A673 (cell line): ENCODE measurements at regions not wholly inside any gene's neighbourhood (a gene's known extent, or its start where the extent isn't known, plus 50 kb on each side); places are given as distances from the start of the nearest gene placed in this dataset.

Source experiments
- BruUV-seq: library from RNA; stranded (reverse); fragments of 400-500 nt; replicated peaks from 2 replicates; lab custom pipeline; 2021; lab: Mats Ljungman, UMichigan
- CTCF ChIA-PET: fragments of 300-600 bp; sonication (Branson Sonifier 250); formaldehyde crosslinking; loops from one replicate; lab custom pipeline; 2022; ENCODE audit warnings: antibody characterized with exemption; lab: Charles Lee
- POLR2A ChIA-PET: fragments of 300-600 bp; sonication (Branson Sonifier 250); formaldehyde crosslinking; loops from one replicate; lab custom pipeline; 2022; ENCODE audit warnings: antibody characterized with exemption; ENCODE audit not compliant: low non-redundant PET; lab: Charles Lee
- DNase-seq: peaks from one replicate; pipeline ENCODE4 v3.0.0-alpha.2; 2015; ENCODE audit warnings: low spot score
- H3K27ac ChIP-seq: fragments of 200-600 bp; sonication (generic); 2 replicates; pipeline ENCODE4 v1.5.1; 2016; ENCODE audit warnings: mixed run types, low read depth, mild to moderate bottlenecking, mixed read lengths, antibody characterized with exemption, low read length; ENCODE audit not compliant: poor library complexity, severe bottlenecking
- H3K27me3 ChIP-seq: fragments of 200-600 bp; sonication (generic); replicated peaks from 2 replicates; pipeline ENCODE4 v1.6.1; 2017; ENCODE audit warnings: mixed run types, low read depth, mild to moderate bottlenecking, mixed read lengths, antibody characterized with exemption, low read length; ENCODE audit not compliant: insufficient read depth, poor library complexity
- H3K36me3 ChIP-seq: fragments of 200-600 bp; sonication (generic); 2 replicates; pipeline ENCODE4 v1.6.1; 2016; ENCODE audit warnings: mixed run types, mild to moderate bottlenecking, mixed read lengths, antibody characterized with exemption, low read length; ENCODE audit not compliant: insufficient read depth, poor library complexity, severe bottlenecking
- H3K4me1 ChIP-seq: fragments of 200-600 bp; sonication (generic); 2 replicates; pipeline ENCODE4 v1.6.1; 2017; ENCODE audit warnings: mixed run types, mild to moderate bottlenecking, mixed read lengths, antibody characterized with exemption, low read length; ENCODE audit not compliant: insufficient read depth, poor library complexity, severe bottlenecking
- H3K4me3 ChIP-seq: fragments of 200-600 bp; sonication (generic); 2 replicates; pipeline ENCODE4 v1.5.1; 2016; ENCODE audit warnings: low read depth, mixed run types, mild to moderate bottlenecking, mixed read lengths, low read length; ENCODE audit not compliant: poor library complexity, severe bottlenecking
- H3K9me3 ChIP-seq: fragments of 200-600 bp; sonication (generic); 2 replicates; pipeline ENCODE4 v1.6.1; 2016; ENCODE audit warnings: mixed run types, low read depth, mild to moderate bottlenecking, mixed read lengths, antibody characterized with exemption, low read length; ENCODE audit not compliant: poor library complexity, severe bottlenecking
- EZH2 ChIP-seq: fragments of 200-600 bp; sonication (generic); IDR thresholded peaks from 2 replicates; pipeline ENCODE4 v1.6.1; 2017; ENCODE audit warnings: borderline replicate concordance, low read depth, mild to moderate bottlenecking, mixed read lengths, antibody characterized with exemption, low read length; ENCODE audit not compliant: poor library complexity, severe bottlenecking
- intact Hi-C: fragments of 100-400 bp; cut with micrococcal nuclease; formaldehyde crosslinking; loops from one replicate; pipeline ENCODE4 v1.10.0; 2022; ENCODE audit not compliant: unreplicated experiment
- TF ChIP-seq, protein P1 (sequence below): fragments of 300-800, 200-600 bp; sonication (generic); conservative IDR thresholded peaks from 2 replicates; pipeline ENCODE4 v1.5.1; 2017; ENCODE audit warnings: low read depth, mild to moderate bottlenecking, antibody characterized with exemption, low read length, moderate library complexity, mixed read lengths

GRCh38 chr5:28400076-28400475 lies 1361.7 kb upstream of the CDH9 start:
- no peak overlapping the region for H3K4me3 ChIP-seq
- no peaks in the 10 kb centered on the region for H3K36me3 ChIP-seq
- no peaks in the 10 kb centered on the region for H3K27me3 ChIP-seq
- BruUV-seq = no TSS peak
- TF ChIP-seq, protein P1, sequence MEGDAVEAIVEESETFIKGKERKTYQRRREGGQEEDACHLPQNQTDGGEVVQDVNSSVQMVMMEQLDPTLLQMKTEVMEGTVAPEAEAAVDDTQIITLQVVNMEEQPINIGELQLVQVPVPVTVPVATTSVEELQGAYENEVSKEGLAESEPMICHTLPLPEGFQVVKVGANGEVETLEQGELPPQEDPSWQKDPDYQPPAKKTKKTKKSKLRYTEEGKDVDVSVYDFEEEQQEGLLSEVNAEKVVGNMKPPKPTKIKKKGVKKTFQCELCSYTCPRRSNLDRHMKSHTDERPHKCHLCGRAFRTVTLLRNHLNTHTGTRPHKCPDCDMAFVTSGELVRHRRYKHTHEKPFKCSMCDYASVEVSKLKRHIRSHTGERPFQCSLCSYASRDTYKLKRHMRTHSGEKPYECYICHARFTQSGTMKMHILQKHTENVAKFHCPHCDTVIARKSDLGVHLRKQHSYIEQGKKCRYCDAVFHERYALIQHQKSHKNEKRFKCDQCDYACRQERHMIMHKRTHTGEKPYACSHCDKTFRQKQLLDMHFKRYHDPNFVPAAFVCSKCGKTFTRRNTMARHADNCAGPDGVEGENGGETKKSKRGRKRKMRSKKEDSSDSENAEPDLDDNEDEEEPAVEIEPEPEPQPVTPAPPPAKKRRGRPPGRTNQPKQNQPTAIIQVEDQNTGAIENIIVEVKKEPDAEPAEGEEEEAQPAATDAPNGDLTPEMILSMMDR = no peak
- no peak for TF ChIP-seq EZH2
- DNase-seq = no peak
- H3K9me3 ChIP-seq = no peaks in the 10 kb centered on the region
- intact Hi-C loops = no loop called here
- CTCF ChIA-PET = no interaction called here
- POLR2A ChIA-PET = no interaction called here
- H3K27ac ChIP-seq = no peak overlapping the region
- peaks cover 26% of the 10 kb centered on the region for H3K4me1 ChIP-seq

DNA sequence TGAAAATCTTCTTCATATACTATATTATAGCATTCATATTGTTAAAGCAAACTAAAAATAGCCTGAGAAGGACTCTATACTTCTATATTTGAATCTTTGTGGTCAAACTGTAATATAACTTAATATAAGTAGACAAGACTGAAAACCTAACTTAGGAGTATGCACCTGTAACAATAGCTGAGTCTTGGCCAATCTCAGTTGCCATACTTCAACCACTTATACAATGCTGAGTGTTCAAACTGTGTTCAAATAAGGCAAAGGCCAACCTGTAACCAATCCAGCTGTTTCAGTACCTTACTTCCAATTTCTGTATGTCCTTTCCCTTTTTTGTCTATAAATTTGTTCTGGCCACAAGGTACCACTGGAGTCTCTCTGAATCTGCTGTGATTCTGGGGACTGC lies 1360.8 kb upstream of the CDH9 start:
- no peak for TF ChIP-seq EZH2
- TF ChIP-seq, protein P1 = no peak
- Histone ChIP-seq H3K4me1 (peaks cover 26% of the 10 kb centered on the region), H3K27ac (no peak overlapping the region), H3K36me3 (no peaks in the 10 kb centered on the region), H3K4me3 (no peak overlapping the region), H3K27me3 (no peaks in the 10 kb centered on the region), H3K9me3 (no peaks in the 10 kb centered on the region)
- DNase-seq = no peak
- intact Hi-C loops = no loop called here
- BruUV-seq = no TSS peak
- POLR2A ChIA-PET = no interaction called here
- CTCF ChIA-PET = no interaction called here

DNA sequence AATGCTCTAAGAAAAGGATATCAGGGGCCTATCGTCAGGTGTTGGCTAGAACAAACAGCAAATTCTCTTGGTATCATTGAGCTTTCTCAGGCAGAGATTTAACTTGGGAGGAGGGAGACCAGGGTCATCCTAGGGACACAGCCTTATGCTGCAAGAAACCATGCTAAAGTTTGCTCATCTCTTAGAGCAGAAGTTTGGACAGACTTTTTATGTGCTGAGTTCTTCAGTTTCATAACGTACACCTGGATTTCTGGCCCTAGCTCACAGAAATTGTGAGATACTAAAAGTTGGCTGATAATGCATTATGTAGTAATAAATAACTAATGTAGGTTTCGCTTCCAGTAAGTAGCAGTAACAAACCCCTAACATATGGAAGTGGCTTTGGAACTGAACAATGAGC lies 1359.8 kb upstream of the CDH9 start:
- ChIA-PET CTCF (no interaction called here), POLR2A (no interaction called here)
- no peak for DNase-seq
- intact Hi-C loops = no loop called here
- Histone ChIP-seq H3K4me1 (peaks cover 19% of the 10 kb centered on the region), H3K27ac (no peak overlapping the region), H3K9me3 (no peaks in the 10 kb centered on the region), H3K4me3 (no peak overlapping the region), H3K36me3 (no peaks in the 10 kb centered on the region), H3K27me3 (no peaks in the 10 kb centered on the region)
- no TSS peak for BruUV-seq
- no peak for TF ChIP-seq EZH2
- TF ChIP-seq, protein P1 = no peak
